ENCODE measurements at regions not wholly inside any gene's neighbourhood (a gene's known extent, or its start where the extent isn't known, plus 50 kb on each side); places are given as distances from the start of the nearest gene placed in this dataset.

- TF ChIP-seq TCF4 (CRISPR knock-in tag; IDR thresholded peaks at IDR 0.05; ENCODE audit: borderline replicate concordance) (no peak), ZFP30 (CRISPR knock-in tag; IDR thresholded peaks at IDR 0.05) (no peak), PATZ1 (CRISPR knock-in tag; IDR thresholded peaks at IDR 0.05; ENCODE audit: borderline replicate concordance) (no peak), RARB (CRISPR knock-in tag; IDR thresholded peaks at IDR 0.05) (no peak), ESRRG (CRISPR knock-in tag; IDR thresholded peaks at IDR 0.05) (no peak), CREB5 (CRISPR knock-in tag; IDR thresholded peaks at IDR 0.05; ENCODE audit: low read depth) (no peak), ARNTL (CRISPR knock-in tag; IDR thresholded peaks at IDR 0.05; ENCODE audit: borderline replicate concordance, low read depth) (no peak), ZFP3 (CRISPR knock-in tag; IDR thresholded peaks at IDR 0.05) (no peak)
- TF ChIP-seq, protein P1, sequence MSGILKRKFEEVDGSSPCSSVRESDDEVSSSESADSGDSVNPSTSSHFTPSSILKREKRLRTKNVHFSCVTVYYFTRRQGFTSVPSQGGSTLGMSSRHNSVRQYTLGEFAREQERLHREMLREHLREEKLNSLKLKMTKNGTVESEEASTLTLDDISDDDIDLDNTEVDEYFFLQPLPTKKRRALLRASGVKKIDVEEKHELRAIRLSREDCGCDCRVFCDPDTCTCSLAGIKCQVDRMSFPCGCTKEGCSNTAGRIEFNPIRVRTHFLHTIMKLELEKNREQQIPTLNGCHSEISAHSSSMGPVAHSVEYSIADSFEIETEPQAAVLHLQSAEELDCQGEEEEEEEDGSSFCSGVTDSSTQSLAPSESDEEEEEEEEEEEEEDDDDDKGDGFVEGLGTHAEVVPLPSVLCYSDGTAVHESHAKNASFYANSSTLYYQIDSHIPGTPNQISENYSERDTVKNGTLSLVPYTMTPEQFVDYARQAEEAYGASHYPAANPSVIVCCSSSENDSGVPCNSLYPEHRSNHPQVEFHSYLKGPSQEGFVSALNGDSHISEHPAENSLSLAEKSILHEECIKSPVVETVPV (CRISPR knock-in tag; IDR thresholded peaks at IDR 0.05) = no peak
Observed at GRCh38 chr2:172308253-172308935, 119.0 kb upstream of the ITGA6 start.

Data from SK-N-SH treated with all-trans-retinoic acid at 6 μM for 48 hours (cell line).